HG03442 (cell line): ENCODE measurements at regions not wholly inside any gene's neighbourhood (a gene's known extent, or its start where the extent isn't known, plus 50 kb on each side); places are given as distances from the start of the nearest gene placed in this dataset.
"Not testable (repeated sequence)": the region's sequence is repeated elsewhere in the genome, so short reads cannot be mapped to it uniquely, and the experiment has no call there.

ENCODE experiments used
- ATAC-seq: cut with Tn5 transposase; IDR thresholded peaks from one replicate; pipeline ENCODE4 v1.9.1; 2021; ENCODE audit warnings: mild to moderate bottlenecking, moderate library complexity; ENCODE audit not compliant: unreplicated experiment

DNA sequence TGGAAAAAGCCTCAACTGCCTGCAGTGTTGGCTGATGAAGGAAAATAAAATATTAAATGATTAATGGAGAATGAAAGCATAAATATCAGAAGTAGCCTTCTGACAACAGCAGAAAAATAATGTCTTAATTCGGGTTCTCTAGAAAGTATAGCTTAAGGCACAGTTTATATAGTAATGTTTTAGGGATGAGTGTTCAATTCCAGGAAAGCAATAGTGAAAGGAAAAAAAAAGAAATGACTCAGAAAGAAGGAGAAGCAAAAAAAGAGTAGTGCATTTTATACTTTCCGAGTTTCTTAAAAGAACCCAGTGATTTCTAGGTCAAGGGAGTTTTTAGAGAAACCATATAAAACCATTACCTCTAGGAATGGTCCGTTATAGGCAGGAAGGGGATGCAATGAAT lies 137.3 kb downstream of the HTR1B start:
- ATAC-seq, result no peak

DNA sequence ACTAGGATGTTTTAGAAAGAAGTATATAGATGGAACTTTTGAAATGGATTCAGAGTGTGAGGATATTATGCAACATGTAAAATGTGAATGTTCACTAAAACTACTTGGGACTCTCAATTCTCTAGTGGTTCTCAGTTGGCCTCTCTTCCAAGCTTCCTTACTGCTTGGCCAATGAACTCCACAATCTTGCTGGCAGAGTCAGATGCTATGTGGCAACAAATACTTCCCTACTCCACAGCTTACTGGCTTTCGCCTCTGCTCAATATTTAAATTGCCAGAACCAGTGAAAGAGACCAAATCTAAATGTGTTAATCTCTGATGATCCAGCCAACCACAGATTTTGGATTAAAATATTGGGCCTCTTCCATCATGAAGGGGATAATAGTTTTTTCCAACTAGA lies 138.4 kb downstream of the HTR1B start:
- no peak for ATAC-seq

DNA sequence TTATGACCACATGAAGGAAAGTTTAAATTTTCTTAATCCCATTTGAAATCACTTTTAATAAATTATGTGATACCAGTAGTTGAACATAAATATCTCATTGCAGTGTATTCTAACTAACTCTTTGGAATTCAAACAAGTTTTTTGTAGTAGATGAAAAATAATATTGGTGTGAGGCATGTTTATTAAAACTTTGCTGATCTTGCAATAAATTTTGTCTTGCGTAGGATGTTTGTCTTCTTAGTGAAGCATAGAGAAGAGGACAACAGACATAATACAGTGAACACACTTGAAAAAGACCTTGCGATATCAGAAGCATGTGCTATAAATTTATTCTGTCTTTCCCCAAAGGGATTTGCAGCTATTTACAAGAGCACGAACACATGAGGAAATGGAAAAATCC lies 140.7 kb downstream of the HTR1B start:
- ATAC-seq, result no peak

DNA sequence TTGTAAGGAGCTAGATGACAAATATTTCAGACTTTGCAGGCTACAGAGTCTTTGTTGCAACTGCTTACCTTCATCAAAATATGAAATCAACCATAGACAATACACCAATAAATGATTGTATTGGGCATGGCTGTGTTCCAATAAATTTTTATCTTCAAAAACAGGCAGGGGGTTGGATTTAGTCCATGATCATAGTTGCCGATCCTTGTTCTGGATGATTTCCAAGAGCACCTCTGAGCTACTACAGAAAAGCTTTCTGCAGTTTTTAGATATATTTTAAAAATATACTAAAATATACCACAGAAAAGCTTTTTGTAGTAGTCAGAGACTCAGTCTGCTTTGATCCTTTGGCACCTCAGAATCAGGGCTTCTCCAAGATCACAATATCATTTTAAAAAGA lies 145.0 kb downstream of the HTR1B start:
- ATAC-seq, result no peak

DNA sequence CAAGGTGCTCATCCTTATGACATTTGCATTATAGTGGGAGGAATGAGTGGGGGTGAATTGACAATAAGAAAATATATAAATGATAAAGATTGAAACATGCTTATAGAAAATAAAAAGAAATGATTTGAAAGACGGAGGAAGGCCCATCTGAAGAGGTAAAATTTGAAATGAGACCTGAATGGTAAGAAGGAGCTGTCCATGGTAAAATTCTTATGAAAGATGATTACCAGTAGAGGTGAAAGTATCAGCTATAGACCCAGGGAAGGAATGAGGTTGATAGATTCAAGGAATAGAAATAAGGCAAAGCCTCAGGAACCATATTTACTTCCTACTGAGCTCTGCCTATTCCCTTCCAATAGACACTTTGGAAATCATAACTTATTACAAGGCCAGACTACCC lies 149.7 kb downstream of the HTR1B start:
- no peak for ATAC-seq

DNA sequence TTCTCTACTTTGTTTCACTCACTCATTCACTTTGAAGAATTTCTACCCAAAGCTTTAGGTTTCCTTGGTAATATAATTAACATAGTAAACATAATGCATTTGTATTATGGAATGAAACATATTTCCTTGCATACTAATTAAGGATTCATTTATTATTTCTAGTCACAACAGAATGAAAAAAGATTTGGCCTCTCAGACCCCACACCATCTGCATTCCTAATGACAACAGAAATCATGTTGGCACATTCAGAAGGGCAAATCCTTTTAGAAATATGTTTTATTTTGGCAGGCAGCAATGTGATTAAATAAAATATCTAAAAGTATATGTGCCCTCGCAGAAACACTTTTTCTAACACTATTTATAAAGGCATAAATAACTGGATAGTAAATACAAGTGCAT lies 163.4 kb downstream of the HTR1B start:
- no peak for ATAC-seq

DNA sequence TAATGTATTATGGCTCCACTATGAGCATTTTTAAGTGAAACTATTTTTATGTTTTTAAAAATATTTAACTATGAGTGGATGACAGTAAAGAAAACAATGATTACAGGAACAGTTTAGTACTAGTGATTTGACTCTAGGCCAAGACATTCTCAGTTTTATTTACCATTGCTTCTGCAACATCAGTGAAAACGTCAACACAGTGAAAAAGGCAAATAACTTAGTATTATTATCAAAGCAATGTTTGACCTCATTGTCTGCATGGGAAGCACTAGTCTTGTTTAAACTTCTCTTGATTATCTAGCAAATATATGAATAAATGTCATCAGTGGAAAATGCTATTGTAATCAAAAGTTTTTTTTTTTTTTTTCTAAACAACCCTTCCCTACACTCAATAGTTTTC lies 165.0 kb downstream of the HTR1B start:
- ATAC-seq, result no peak

DNA sequence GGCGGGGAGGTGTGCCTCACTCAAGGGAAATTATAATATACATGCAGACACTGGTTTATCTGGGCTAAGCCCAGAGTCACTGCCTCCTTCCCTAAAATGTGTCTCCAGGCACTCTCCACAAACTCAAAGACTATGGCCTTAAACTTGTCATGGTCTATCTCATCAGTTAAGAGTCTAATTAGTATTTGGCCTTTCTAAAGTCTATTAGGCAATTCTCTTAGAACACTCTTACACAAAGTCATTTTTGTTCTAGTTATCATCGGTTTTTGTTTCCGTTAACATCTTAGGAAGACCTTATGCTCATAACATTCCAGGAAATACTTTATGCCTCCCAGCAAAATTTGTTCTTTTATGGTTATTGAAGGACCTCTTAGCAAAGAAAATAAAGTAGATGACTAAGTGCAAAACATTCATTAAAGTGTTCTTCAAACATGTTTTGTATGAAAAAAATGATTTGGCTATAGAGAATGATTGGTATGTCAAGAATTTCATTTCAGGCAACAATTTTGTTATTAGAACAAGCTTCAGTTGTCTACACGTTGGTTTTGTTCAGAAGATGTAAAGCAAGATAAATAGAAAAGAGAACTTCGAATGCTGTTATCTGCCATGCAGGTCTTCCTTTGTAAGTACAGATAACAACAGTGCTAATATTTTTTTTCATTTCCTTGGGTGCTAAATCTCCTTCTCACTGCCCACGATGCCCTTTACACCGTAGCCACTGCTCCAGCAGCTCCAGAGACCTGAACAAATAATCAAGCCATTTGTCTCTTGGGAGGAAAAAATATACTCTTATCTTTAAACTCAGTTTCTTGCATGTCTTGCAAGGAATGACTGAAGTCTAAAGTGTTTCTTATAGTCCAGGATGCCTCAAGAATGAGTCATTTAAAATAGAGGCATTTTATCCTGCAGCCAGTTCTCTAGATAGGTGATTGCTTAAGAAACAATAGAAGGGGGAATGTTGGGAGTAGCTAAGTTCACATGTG lies 170.4 kb downstream of the HTR1B start:
- no peak for ATAC-seq

DNA sequence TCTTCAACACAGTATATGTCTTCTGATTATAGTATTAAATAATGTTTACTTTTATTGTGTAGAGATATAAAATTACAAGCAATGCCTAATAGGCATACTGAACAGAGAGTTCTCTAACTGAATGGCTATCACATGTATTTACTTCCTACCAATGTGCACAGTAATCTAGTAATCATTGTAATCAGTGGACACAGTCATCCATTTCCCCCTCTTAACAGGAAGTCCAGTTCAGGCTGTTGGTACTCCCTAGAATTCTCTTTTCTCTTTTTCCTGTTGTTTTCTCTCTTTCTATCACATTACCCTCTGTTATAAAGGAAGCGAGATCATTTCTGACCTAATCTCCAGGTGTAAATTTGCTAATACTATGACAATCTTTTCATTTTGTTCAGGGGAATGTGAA lies 172.5 kb downstream of the HTR1B start:
- no peak for ATAC-seq

DNA sequence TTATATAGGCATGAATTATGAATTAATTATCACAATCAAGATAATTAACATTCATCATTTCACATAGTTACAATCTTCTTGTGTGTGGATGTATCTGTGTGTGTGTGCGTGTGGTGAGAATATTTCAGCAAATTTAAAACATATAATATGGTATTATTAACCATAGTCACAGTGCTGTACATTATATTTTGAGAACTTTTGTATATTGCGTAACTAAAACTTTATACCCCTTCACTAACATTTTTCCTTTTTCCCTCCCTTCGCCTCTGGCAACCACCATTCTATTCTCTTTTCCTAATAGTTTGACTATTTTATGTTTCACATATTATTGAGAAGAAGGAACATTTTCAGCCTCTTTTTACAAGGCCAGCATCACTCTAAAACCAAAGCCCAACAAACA lies 176.8 kb downstream of the HTR1B start:
- ATAC-seq, result no peak

DNA sequence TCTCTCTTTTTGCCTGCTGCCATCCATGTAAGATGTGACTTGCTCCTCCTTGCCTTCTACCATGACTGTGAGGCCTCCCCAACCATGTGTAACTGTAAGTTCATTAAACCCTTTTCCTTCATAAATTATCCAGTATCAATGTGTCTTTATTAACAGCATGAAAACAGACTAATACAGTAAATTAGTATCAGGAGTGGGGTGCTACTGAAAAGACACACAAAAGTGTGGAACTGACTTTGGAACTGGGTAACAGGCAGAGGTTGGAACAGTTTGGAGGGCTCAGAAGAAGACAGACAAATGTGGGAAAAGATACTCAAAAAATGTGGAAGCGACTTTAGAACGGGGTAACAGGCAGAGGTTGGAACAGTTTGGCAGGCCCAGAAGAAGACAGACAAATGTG lies 189.4 kb downstream of the HTR1B start:
- ATAC-seq, result no peak

DNA sequence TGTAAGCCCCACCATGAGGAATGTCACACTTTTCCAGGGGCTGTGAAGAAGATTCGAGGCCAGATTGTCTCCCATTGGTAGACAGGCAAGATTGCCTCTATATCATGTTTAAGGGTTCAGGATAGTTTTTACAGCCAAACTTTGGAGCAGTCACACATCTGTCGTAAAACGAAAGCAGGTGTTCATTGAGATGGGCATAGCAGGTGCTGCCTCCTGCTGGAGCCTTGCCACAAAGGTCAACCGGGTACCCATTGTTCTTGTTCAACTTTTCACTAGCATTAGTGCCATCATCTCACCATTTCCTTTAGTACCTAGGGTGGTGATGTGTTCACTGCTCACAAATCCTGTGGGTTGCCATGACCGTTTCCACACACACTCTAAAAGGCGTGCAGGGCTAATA lies 198.3 kb downstream of the HTR1B start:
- no peak for ATAC-seq

DNA sequence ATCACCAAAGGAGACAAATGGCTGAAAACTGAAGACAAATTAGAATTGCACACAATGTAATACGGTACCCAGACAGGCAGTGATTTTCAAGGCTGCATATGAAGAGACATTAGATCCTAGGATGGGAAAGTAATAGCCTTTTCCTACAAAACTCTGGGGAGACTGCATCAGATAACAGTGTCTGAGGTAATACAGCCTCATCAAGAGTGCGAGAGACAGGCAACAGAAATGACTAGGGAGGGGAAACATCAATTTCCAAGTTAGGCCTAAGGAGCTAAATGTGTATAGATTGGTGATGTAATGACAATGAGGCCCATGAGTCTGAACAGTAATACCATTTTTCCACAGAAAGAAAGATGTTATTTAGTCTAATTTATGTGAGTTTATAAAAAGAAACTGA lies 200.3 kb downstream of the HTR1B start:
- no peak for ATAC-seq

DNA sequence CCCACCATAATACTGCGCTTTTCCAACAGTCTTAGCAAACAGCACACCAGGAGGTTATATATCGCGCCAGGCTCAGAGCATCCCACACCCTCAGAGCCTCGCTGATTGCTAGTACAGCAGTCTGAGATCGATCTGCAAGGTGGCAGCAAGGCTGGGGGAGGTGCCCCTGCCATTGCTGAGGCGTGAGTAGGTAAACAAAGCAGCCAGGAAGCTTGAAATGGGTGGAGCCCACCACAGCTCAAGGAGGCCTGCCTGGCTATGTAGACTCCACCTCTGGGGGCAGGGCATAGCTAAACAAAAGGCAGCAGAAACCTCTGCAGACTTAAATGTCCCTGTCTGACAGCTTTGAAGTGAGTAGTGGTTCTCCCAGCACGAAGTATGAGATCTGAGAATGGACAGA lies 211.5 kb downstream of the HTR1B start:
- not testable (repeated sequence) for ATAC-seq

DNA sequence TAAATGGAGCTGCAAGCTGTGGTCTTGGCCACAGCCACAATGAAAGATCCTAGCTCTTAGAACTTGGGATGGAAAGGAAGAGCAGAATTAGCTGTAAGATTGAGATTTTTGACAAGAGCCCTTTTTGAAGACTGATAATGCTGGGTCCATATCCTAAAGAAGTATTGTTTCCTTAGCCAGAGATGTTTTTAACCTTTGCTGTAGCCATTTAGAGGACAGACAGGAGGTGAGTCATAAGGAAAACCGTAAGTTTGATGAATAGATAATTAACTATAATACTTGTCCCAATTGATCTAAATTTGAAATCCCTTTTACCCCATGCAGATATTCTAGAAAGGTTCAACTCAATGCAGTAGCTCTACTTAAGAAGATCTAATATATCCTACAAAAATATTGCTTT lies 213.7 kb downstream of the HTR1B start:
- no peak for ATAC-seq

DNA sequence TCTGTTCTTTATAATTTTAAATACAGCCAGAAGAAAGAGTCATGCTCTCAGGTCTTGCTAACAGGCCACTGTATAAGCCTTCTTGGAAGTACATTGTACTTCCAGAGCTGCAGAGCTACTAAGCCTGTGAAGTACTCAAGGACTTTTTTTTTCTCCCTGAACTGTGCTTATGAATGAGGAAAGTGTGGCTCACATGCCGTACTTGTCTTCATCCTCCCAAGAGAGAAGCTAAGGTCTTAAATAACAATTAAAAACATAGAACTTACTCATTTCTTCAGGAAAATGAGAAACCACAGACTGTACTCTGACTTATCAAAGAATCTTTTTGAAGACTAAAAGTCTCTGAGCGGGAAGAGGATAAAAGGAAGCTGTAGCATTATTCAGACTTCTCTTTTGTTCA lies 218.3 kb downstream of the HTR1B start:
- ATAC-seq, result no peak

DNA sequence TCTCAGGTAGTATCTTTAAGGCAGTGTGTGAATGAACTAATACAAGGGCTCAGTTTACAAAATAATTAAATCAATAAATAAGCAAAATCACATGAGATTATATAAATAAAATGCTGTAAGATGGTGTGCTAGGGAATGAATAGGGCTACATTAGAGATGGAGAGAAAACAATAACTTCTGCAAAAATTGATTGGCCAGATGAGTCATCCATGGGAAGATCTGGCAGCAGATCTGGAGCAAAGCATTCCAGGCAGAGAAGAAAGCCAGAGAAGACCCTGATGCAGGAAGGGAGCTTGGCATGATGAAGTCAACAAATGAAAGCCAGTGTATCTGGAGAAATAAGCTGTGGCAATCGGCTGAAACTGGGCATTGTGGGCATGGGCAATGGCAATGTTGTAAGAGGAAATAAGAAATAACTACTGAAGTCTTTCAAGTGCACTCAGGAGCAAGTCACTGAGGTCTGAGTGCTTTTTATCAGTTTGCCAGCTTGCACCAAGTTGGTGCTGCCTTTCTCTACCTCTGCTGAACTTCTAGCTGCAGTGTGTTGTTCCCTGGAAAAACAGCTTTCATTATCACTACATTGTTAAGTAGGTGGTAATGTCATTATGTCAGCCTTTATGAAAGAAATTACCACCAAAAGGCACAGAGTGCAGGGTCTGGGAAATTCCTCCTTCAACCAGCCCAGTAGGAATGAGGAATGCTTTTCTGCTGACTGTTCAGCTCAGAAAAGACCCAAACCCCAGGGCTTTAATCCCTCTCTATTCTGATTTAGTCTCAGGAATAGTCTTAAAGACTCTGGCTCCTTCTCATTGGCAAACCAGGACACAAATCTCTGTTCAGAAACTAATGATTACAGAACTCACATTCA lies 231.6 kb downstream of the HTR1B start:
- ATAC-seq, result no peak

DNA sequence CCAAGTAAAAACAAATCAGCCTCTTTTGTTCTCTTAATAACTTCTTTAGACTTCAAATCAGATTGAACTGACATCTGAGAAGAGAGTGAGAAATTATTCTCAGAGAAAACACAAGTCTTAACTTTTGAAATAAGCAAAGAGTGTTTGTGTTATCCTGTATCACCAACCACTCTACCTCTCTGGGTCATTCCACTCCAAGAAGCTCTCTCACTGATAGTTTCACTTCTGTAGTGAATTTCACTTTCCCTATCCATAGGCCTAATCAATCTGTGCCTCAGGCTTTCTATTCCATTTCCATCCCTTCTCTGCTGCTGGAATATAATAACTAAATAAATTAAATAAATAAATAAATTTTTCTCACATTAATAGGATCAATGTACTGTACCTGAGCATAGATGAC lies 235.0 kb downstream of the HTR1B start:
- no peak for ATAC-seq

DNA sequence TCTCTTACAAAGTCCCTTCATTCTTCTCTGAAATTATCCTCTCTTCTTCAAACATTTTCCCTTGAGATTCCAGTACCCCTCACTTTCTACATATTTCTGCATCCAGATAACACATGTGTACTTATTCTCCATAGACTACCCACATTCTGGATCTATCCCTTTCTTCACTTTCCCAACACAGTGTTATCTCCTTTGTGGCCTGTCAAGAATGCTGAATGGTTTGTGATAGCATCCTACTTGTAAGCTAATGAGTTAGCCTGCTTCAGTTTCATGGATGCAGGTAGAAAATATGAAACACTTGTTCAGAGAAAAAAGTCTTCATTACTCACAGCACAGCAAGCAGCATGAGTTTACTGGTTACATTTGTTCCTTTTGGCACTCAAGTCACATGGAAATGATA lies 245.4 kb downstream of the HTR1B start:
- no peak for ATAC-seq

DNA sequence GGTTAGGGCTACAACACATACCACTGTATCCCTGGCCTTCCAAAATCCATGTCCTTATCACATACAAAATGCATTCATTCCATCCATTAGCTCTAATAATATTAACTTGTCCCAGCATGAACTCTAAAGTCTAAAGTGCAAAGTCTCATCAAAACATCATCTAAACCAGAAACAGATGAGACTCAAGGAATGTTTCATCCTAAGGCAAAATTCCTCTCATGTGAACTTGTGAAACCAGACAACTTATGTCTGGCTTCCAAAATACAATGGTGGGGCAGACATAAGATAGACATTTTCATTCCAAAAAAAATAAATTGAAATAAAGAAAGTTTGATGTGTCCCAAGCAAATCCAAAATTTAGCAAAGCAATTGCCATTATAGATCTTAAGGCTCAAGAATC lies 257.4 kb downstream of the HTR1B start:
- ATAC-seq, result no peak

DNA sequence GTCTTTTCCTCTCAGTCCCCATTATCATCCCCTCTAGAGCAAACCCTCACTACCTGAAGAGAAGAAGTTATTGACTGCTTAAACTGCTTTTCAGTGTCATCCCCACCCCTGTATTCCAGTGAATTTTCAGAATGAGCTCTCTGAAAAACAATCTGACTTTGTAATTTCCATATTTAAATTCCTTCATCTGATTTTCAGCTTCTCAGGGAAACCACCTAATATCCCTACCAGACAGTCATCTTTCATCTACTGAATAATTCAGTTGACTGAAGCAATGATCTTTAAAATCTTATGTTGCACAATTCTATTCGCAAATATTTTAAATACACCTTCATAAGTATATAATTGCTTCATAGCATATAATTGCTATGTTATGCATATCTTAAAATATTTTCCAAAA lies 258.7 kb downstream of the HTR1B start:
- no peak for ATAC-seq

DNA sequence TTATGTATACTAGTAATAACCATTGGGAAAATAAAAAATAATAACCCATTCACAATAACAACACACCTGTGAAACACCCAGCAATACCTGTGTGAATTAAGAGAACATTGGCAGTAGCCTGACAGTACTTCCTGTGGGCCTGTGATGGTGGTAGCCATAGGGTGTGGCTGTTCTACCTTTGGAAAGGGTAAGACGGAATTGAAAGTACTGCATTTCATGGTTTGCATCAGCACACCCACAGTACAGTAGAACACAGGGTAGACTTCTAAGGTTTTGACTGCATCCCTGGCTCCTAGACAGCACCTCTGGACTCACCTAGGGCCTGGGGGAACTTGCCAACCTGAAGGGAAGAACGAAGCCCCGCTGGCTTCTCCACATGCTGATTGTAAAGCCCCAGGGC lies 279.8 kb downstream of the HTR1B start:
- ATAC-seq, result no peak
